IPS DF 4.7 (cell line): ENCODE measurements at regions not wholly inside any gene's neighbourhood (a gene's known extent, or its start where the extent isn't known, plus 50 kb on each side); places are given as distances from the start of the nearest gene placed in this dataset.
"Not testable (repeated sequence)": the region's sequence is repeated elsewhere in the genome, so short reads cannot be mapped to it uniquely, and the experiment has no call there.

ENCODE experiments used
- DNase-seq: peaks from one replicate; pipeline ENCODE4 v3.0.0-alpha.2; 2013; ENCODE audit warnings: low spot score; ENCODE audit errors: extremely low read depth

DNA sequence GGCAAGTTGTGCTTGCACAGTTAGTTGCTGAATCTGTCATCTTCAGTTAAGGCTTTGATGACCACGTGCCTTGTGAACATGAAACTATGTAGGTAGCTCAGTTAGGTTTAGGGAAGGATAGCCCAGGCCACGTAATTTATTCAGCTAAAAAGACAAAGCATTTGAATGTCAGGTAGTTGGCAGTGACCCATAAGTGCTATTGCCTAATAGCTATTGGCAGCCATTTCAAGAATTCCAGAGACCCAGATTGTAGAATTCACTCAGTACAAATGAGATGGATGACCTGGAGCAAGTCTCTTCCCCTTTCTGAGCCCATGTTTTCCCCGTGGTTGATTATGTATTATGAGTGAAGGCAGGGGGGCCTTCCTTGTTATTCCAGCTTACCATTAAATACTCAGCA is 265.3 kb upstream of the ANO5 start:
- DNase-seq, result no peak

DNA sequence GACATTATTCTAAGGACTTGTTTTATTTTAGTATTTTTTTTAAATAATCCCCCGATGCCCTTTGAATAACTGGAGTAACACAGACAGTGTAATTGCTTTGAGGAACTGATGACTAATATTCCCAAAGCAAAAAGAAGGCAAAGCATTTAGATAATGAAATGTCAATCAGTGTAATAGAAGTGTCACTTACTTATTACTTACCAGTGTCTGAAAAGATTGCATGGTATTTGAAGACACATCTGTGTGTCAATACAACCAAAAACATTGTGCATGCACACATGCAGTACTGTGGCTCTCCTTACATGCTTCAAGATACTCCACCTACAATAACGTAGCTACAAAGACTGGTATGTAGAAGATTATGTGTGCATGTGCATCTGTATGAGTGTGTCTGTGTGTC is 264.0 kb upstream of the ANO5 start:
- no peak for DNase-seq

DNA sequence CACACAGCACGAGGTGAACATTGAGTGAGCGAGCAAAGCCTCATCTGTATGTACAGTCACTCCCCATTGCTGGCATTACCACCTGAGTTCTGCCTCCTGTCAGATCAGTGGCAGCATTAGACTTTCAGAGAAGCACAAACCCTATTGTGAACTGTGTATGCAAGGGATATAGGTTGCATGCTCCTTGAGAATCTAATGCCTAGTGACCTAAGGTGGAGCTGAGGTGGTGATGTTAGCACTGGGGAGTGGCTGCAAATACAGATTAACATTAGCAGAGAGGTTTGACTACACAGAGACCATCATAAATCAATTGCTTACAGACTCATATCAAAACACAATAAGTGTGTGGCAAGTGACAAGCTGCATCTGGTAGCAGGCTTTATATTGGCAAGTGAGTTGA is 262.5 kb upstream of the ANO5 start:
- no peak for DNase-seq

DNA sequence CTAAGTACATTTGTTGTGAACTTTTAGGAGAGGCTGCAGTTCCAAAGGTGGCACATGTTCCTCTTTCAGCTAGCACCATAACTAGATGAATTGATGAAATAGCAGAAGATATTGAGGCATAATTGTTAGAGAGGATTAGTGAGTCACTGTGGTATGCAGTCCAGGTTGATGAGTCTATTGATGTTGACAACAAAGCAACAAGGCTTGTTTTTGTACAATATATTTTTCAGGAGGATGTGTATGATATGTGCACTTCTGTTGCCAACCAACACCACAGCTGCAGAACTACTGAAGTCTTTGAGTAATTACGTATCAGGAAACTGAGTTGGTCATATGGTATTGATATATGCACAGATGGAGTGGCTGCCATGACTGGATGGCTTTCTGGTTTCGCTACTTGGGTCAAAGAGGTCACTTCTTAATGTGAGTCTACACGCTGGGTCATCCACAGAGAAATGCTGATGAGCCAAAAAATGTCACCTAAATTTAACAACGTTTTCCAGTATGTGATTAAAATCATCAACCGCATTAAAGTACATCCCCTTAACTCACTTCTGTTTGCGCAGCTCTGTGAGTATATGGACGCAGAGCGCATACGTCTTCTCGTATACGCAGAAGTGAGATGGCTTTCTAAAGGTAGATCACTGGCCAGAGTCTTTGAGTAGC is 261.3 kb upstream of the ANO5 start:
- DNase-seq, result no peak

DNA sequence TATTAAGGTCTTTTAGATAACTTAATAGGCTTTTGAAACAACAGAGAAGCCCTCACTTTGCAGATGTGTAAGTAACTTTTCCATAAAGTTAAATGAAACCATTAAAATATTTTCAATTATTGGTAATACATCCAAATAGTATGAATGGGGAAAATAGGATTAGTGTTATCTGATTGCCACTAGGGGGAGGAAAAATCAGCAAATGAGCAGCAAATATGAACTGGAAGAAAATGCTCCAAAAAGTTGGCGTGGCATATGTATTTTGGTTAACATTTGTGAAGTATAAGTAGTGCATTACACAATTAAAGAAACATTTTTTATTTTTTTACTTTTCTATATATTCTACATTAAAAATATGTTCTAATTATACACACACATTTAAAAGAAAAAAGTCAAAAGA is 259.8 kb upstream of the ANO5 start:
- DNase-seq, result no peak

DNA sequence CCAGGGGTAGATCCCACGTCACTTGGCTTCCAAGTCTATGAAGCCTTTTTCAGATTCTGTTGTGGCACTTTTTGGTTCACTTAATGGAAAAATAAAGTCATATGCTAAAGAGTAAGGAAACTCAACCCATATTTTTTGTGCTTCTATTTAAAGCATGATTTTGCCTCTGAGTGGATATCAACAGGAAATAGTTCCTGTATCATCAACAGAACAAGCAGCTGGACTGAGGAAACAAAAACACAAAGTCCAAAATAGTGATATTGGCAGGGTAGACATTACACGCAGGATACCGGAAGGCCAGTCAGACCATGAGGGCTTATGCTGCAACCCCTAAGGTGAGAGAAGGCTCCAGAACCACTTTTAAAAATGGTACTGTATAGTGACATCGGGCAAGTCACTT is 248.3 kb upstream of the ANO5 start:
- DNase-seq, result no peak

DNA sequence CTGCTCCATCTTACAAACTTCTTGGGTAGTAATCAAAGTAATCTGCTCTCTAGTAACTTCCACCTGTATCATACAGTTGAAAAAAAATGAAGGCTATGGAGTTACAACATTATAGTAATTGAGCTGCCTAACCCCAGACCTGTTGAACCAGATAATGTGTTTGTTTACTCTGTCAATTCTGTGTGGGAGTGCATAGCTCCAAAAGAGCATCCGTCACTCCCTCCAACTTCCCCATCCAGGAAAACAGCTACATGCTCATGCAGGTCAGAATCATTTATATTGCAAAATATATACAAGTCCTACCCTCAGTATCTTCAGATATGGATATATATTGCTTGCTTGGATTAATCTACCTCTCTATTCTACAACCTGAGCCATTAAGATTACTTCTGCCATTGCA is 244.0 kb upstream of the ANO5 start:
- DNase-seq, result no peak

DNA sequence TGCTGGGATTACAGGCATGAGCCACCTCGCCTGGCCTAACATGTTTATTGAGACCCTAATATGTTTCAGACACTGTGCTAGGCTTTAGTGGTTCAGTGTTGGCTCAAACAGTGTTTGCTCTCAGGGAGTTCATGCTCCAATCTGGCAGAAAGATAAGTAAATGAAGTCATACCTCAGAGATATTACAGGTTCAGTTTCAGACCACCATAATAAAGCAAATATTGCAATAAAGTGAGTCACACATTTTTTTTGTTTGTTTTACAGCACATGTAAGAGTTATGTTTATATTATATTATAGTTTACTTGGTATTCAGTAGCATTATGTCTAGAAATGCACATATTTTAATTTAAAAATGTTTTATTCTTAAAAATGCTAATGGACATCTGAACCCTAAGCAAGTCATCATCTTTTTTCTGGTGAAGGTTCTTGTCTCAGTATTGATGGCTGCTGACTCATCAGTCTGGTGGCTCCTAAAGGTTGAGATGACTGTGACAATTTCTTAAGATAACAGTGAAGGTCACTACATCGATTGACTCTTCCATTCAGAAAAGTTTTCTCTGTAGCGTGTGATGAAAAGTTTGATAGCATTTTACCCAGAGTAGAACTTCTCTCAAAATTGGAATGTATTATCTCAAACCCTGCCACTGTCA is 243.0 kb upstream of the ANO5 start:
- no peak for DNase-seq

DNA sequence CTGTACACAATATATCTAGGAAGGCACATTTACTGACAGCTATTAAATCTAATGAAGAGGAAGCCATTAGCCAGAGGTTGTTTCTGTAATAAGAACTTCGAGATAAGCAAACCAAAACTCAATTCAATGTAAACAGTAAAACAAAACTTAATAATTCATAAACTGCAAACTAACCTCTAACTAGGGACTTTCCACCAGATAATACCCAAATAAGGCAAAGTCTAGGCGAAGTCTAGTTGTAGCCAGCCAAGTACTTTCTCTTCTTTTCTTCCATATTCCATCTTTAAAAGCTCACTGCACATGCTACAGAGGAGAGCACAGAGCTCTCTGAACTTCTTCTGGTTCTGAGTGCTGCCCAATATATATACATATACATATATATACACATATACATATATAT is 229.9 kb upstream of the ANO5 start:
- DNase-seq, result no peak

DNA sequence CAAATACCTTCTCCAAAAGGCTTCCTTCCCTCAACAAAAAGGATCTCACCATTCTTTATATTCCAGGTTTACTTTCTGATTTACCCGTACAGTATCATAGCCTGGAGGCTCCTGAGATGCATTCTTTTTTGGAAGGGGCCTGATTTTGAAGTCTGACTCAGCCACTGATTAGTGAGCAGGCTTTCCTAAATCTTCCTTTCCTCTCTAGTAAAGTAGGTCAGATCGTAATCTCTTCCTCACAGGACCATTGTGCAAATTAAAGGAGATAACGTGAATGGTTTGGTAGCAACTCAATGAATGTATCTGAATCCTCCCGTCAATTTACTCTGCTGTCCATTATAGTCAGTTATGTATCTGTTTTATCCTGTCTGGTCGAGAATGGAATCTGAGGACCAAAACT is 227.7 kb upstream of the ANO5 start:
- no peak for DNase-seq

DNA sequence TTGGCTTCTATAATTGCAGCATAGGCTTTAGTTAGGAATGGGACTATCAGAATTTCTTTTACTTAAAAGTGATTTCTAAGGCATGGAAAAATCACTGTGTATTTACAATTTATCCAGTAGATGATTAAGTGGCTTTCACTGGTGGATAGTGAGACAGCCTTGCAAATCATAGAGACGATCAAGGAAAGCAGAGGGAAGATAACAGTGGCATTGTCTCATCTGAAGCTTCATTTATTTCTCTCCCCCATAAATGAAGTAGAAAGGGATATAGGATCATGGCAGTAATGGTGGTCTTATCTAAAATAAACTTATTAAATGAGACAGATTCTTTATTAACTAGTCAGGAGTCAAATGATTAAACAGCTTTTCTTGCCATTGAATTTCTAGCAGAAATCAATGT is 224.2 kb upstream of the ANO5 start:
- DNase-seq, result no peak

DNA sequence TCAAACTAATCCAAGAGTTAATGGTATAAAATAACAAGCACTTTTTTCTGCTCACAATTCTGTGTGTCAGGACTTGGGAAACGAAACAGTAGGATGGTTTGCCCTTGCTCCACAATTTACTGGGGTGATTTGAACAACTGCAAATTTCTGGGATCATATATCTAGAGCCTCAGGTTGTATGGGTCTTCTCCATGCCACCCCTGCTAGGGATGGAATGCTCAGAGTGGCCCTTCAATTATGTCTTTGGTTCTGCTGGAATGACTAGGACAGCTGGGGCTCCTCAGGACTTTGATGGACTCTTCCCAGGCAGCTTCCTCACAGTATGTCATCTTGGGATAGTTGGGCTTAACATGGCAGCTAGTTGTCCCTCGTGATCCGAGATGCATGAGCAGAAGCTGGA is 223.0 kb upstream of the ANO5 start:
- DNase-seq, result no peak

DNA sequence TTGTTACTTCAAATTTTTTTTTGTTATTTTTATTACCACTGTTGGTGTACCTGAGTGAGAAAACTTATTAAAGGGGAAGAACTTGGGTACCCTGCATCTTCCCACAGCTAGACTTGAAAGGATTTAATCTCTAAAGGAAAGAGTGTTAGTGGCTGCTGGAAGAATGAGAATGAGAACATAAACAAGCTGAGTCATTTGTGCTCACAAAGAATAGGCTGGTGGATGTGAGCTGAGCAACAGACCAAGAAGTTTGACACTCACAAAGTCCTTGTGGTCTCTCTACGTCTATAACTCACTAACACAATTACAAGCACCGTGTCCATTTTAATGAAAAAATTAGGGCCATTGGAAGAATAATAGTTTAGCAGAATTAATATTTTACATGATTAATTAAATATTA is 217.6 kb upstream of the ANO5 start:
- no peak for DNase-seq

DNA sequence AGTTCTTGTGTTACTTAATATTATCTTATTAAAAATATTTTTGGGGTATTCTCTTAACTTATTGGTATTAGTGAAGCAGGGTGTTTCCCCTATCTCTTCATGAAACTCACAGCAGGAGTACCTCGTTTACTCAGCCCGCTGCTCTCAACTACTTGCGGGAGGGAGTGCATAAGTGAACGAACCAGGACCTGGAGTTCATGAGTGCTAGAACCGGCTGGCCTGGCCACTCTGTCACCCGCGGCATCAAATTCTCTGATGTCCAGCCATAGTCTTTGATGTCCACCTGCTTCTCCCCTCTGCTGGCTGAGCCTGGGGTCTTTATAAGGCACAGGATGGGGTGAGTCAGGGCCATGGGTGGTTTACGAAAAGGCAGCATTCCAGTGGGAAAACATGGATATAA is 216.7 kb upstream of the ANO5 start:
- DNase-seq, result no peak

DNA sequence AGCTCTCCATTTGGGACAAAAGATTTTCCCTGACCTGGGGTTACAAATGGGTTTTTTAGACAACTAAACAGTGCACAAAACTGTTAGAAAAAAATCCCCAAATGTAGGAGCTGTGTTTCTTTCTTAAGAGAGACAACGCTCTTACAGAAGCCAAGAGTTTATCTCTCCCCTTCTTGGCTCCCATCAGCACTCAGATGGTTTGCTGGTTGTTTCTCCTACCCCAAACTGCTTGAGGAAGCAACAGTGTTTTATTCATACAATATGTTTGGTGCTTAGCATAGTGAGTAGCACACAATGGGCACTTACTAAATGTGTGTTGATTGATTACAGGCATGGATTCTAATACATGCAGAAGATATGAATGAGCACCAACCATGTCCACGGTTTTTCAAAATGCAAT is 209.5 kb upstream of the ANO5 start:
- no peak for DNase-seq

DNA sequence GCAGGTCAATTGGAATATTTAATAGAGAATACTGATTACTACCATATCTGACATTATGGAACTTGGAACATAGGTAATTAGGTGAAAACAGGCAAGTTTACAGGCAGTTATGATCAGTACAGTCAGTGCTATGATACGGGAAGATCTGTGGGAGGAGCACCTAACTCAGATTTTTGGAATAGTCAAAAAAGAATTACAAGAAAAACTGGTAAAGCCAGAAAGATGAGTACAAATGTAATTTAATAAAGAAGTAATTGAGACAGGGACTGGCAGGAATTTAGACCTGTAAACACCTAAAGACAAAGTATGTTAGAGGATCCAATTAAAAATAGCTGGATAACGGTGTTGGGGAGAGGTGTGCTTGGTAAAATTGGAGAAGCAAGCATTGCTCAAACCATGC is 206.5 kb upstream of the ANO5 start:
- DNase-seq, result no peak

DNA sequence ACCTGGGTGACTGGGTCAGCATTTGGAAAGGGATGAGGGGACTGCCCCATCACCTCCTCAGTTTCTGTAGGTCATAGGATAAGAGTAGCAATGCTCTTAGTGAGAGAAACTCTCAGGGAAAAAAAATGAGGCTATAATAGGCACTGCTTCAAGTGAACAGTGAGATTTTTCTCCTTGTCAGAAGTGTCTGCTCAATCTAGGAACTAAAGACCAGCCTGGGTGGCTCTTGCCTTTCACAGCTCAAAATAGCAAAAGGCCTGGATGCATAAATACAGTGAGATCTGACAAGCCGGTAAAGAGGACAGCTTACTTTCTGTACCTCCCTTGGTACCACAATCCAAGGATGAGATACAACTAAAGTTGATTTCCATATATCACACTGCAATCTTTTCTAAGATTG is 205.6 kb upstream of the ANO5 start:
- no peak for DNase-seq

DNA sequence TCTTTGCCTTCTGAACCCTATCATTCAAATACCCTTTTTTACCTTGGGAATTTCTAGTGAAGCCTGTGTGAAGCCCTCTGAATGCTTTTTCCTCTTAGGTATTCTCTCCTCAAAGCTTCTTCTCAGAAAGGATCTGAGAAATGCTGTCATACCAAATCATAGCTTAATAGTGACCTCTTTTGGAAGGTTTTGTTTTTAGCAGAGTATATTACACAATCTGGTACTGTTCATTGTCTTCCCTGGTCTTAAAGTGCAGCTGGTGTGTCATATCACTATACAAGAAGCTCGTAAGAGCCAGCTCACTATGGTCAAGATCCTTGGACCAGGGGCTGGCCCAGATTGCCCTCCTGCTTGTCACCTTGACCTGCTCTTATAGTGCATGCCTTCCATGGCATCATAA is 204.4 kb upstream of the ANO5 start:
- DNase-seq, result no peak

DNA sequence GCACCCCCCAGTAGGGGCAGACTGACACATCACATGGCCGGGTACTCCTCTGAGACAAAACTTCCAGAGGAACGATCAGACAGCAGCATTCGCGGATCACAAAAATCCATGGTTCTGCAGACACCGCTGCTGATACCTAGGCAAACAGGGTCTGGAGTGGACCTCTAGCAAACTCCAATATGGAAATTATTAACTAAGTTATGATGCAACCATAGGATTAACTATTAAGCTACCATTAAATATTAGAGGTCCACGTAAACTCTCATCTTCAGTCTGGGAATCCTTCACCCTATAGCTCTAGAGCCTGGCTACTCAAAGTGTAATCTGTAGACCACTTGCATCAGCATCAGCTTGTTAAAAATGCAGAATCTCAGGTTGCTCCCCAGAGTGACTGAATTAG is 191.1 kb upstream of the ANO5 start:
- DNase-seq, result not testable (repeated sequence)

DNA sequence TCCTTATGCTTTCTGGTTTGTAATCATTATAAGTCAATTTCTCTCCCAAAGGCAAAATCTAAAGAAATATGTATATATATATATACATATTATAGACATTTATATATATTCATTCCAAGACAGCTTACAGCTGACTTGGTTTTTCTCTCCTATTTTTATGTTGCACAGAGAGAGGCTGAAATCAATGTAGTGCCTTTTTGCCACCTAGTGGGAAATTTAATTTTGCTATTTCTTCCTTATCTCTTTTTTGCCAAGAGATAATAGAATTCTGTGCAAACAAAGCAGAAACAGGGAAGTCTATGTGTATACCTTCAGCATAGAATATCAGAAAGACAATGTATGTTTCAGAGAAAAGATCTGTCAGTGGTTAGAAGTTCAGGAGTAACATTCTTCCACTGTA is 186.0 kb upstream of the ANO5 start:
- no peak for DNase-seq

DNA sequence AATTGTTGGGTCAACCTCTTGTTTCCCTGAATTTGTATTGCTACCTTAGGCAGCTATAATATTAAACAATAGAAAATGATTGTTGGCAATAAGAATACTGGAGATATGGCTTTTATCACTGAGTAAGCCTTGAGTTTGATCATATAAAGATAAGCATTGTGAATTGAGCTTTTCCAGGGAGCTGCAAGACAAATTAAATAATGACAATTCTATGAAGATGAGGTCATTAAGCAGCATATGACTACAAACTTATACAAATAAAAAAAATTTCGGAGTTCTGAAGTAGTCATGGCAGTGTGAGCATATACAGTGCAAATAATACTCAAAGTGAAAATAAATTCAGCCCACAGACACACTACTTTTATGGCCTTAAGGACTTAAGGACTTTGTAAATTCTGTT is 161.1 kb upstream of the ANO5 start:
- DNase-seq, result no peak

DNA sequence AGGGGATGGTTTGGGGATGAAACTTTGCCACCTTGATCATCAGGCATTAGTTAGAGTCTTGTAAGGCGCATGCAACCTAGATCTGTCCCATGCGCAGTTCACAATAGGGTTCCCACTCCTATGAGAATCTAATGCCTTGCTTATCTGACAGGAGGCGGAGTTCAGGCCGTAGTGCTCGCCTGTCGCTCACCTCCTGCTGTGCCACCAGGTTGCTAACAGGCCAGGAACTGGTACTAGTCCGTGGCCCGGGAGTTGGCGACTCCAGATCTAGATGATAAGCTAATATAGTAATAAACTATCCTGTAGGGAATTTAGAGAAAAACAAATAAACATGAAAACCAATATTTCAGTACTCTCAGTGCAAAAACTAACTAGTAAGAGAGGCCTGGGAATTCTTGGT is 155.4 kb upstream of the ANO5 start:
- DNase-seq, result no peak

DNA sequence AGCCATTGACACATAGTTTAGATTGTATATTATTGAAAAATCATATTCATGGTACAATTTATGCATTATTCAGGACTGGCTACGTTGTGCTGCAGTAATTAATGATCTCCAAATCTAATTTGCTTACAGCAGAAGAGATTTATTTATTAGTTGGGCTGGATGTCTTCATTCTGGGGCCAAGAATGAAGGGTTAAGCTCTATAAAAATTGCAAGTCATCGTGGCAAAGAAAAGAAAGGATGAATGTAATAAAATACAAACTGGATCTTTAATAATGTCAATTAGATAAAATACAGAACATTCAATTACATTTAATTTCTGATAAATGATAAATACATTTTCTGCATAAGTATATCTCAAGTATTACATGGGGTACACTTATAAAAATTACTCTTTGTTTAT is 151.8 kb upstream of the ANO5 start:
- no peak for DNase-seq

DNA sequence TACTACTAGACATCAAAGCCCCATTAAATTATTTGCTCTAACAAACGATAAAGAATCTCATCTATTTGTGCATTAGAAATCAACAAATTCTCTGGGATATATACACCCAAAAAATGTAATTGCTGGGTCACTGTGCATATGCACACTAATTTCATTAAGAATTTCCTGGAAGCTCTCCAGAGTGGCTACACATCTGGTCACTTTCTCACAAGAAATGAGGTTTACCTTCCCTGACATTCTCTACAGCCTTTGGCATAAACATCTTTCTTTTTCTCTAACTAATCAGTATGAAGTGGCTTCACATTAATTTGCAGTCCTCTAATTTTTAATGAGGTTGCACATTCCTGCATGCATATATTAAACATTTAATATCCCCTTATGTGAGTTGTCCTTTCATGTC is 150.8 kb upstream of the ANO5 start:
- DNase-seq, result no peak
